H9 (cell line): ENCODE measurements at regions not wholly inside any gene's neighbourhood (a gene's known extent, or its start where the extent isn't known, plus 50 kb on each side); places are given as distances from the start of the nearest gene placed in this dataset.
"Not testable (repeated sequence)": the region's sequence is repeated elsewhere in the genome, so short reads cannot be mapped to it uniquely, and the experiment has no call there.

Experiments used
- DNase-seq: peaks from one replicate; pipeline ENCODE4 v3.0.0-alpha.2; 2017
- H2AFZ ChIP-seq: one replicate; pipeline ENCODE4 v1.6.1; 2013; ENCODE audit warnings: mild to moderate bottlenecking, low read length, control low read depth, moderate library complexity
- H2AK5ac ChIP-seq: 2 replicates; pipeline ENCODE4 v1.6.1; 2013; ENCODE audit warnings: low read length, control low read depth, mixed read lengths; ENCODE audit not compliant: insufficient read length
- H2BK120ac ChIP-seq: one replicate; pipeline ENCODE4 v1.6.1; 2013; ENCODE audit warnings: low read depth, mild to moderate bottlenecking, low read length, control low read depth, inconsistent platforms; ENCODE audit not compliant: poor library complexity, severe bottlenecking
- H2BK12ac ChIP-seq: 2 replicates; pipeline ENCODE4 v1.6.1; 2013; ENCODE audit warnings: low read length, control low read depth, mixed read lengths, low read depth; ENCODE audit not compliant: insufficient read length
- H2BK15ac ChIP-seq: 2 replicates; pipeline ENCODE4 v1.6.1; 2013; ENCODE audit warnings: low read depth, low read length, control low read depth
- H2BK20ac ChIP-seq: one replicate; pipeline ENCODE4 v1.6.1; 2013; ENCODE audit warnings: low read depth, mild to moderate bottlenecking, low read length, control low read depth, inconsistent platforms; ENCODE audit not compliant: poor library complexity, severe bottlenecking
- H2BK5ac ChIP-seq: 2 replicates; pipeline ENCODE4 v1.6.1; 2013; ENCODE audit warnings: low read length, control low read depth, mixed read lengths; ENCODE audit not compliant: insufficient read length
- H3K14ac ChIP-seq: 2 replicates; pipeline ENCODE4 v1.6.1; 2013; ENCODE audit warnings: low read length, control low read depth; ENCODE audit not compliant: insufficient read depth
- H3K18ac ChIP-seq: 2 replicates; pipeline ENCODE4 v1.6.1; 2013; ENCODE audit warnings: low read depth, mild to moderate bottlenecking, mixed read lengths, low read length, control low read depth; ENCODE audit not compliant: insufficient read length
- H3K23ac ChIP-seq: 2 replicates; pipeline ENCODE4 v1.6.1; 2013; ENCODE audit warnings: low read length, control low read depth, mixed read lengths, low read depth; ENCODE audit not compliant: insufficient read length
- H3K23me2 ChIP-seq: 2 replicates; pipeline ENCODE4 v1.6.1; 2013; ENCODE audit warnings: low read depth, mild to moderate bottlenecking, mixed read lengths, low read length, control low read depth; ENCODE audit not compliant: insufficient read length, poor library complexity, severe bottlenecking
- H3K27ac ChIP-seq: 2 replicates; pipeline ENCODE4 v1.5.1; 2013; ENCODE audit warnings: low read length, control low read depth, mixed read lengths, low read depth; ENCODE audit not compliant: insufficient read length
- H3K27me3 ChIP-seq: 2 replicates; pipeline ENCODE4 v1.6.1; 2013; ENCODE audit warnings: low read length, control low read depth, inconsistent platforms; ENCODE audit not compliant: insufficient read depth
- H3K4ac ChIP-seq: 2 replicates; pipeline ENCODE4 v1.6.1; 2013; ENCODE audit warnings: low read depth, mild to moderate bottlenecking, control low read depth, inconsistent platforms, low read length, moderate library complexity
- H3K4me1 ChIP-seq: 2 replicates; pipeline ENCODE4 v1.6.1; 2013; ENCODE audit warnings: low read length, control low read depth, inconsistent platforms; ENCODE audit not compliant: insufficient read depth
- H3K4me2 ChIP-seq: 2 replicates; pipeline ENCODE4 v1.6.1; 2013; ENCODE audit warnings: low read length, control low read depth, mixed read lengths; ENCODE audit not compliant: insufficient read length, insufficient read depth
- H3K56ac ChIP-seq: 2 replicates; pipeline ENCODE4 v1.6.1; 2013; ENCODE audit warnings: low read depth, mild to moderate bottlenecking, mixed read lengths, low read length, control low read depth; ENCODE audit not compliant: insufficient read length
- H3K79me1 ChIP-seq: 2 replicates; pipeline ENCODE4 v1.6.1; 2013; ENCODE audit warnings: low read depth, mild to moderate bottlenecking, moderate library complexity, low read length, control low read depth, inconsistent platforms; ENCODE audit not compliant: insufficient read depth, poor library complexity, severe bottlenecking
- H3K79me2 ChIP-seq: 2 replicates; pipeline ENCODE4 v1.6.1; 2013; ENCODE audit warnings: low read length, control low read depth, inconsistent platforms; ENCODE audit not compliant: insufficient read depth
- H3K9ac ChIP-seq: 2 replicates; pipeline ENCODE4 v1.6.1; 2013; ENCODE audit warnings: low read length, control low read depth, mixed read lengths; ENCODE audit not compliant: insufficient read length; ENCODE audit errors: extremely low read depth
- H3K9me3 ChIP-seq: one replicate; pipeline ENCODE4 v1.6.1; 2013; ENCODE audit warnings: low read depth, low read length, inconsistent platforms; ENCODE audit not compliant: control insufficient read depth
- H3T11ph ChIP-seq: one replicate; pipeline ENCODE4 v1.6.1; 2013; ENCODE audit warnings: mild to moderate bottlenecking, low read length, control low read depth, inconsistent platforms
- H4K20me1 ChIP-seq: one replicate; pipeline ENCODE4 v1.6.1; 2013; ENCODE audit not compliant: control insufficient read depth, insufficient read length, insufficient read depth
- H4K5ac ChIP-seq: 2 replicates; pipeline ENCODE4 v1.6.1; 2013; ENCODE audit warnings: low read depth, mild to moderate bottlenecking, mixed read lengths, low read length, control low read depth; ENCODE audit not compliant: insufficient read length
- H4K8ac ChIP-seq: replicated peaks from 2 replicates; pipeline ENCODE4 v1.6.1; 2013; ENCODE audit warnings: low read length, control low read depth, mixed read lengths, low read depth; ENCODE audit not compliant: insufficient read length
- H4K91ac ChIP-seq: 2 replicates; pipeline ENCODE4 v1.6.1; 2013; ENCODE audit warnings: low read depth, mild to moderate bottlenecking, moderate library complexity, mixed read lengths, low read length, control low read depth; ENCODE audit not compliant: insufficient read length
- H3K27ac Mint-ChIP-seq, 3 experiments: 2 replicates in 2 of 3; 3 replicates in 1 of 3; pipeline ENCODE4 v1.8.0; 2020 to 2021; ENCODE audit warnings: mixed read lengths in 3 of 3, mild to moderate bottlenecking in 1 of 3, moderate library complexity in 1 of 3
- H3K27me3 Mint-ChIP-seq: 2 replicates; pipeline ENCODE4 v1.8.0; 2021; ENCODE audit warnings: low read depth, mild to moderate bottlenecking, moderate library complexity, mixed read lengths
- H3K36me3 Mint-ChIP-seq, 3 experiments: 2 replicates in 2 of 3; 3 replicates in 1 of 3; pipeline ENCODE4 v1.8.0; 2020 to 2021; ENCODE audit warnings: low read depth in 3 of 3, mixed read lengths in 3 of 3; ENCODE audit not compliant: insufficient read depth in 1 of 3
- H3K4me1 Mint-ChIP-seq, 2 experiments: 2 replicates each; pipeline ENCODE4 v1.8.0; 2020; ENCODE audit warnings: mixed read lengths in 2 of 2
- H3K4me3 Mint-ChIP-seq, 2 experiments: 2 replicates in 1 of 2; 3 replicates in 1 of 2; pipeline ENCODE4 v1.8.0; 2020 to 2021; ENCODE audit warnings: mild to moderate bottlenecking in 2 of 2, mixed read lengths in 2 of 2, moderate library complexity in 1 of 2
- H3K9me3 Mint-ChIP-seq, 2 experiments: 2 replicates in 1 of 2; 3 replicates in 1 of 2; pipeline ENCODE4 v1.8.0; 2020; ENCODE audit warnings: mild to moderate bottlenecking in 2 of 2, mixed read lengths in 2 of 2, moderate library complexity in 1 of 2
- WGBS: extraction: QIAGEN DNeasy Blood & Tissue Kit; methylation state at CpG from one replicate; pipeline ENCODE4 v1.1.7; 2013; ENCODE audit warnings: missing lambda C conversion rate, low lambda C conversion rate, mixed read lengths; ENCODE audit not compliant: insufficient read length; ENCODE audit errors: extremely low coverage; 5-methylcytosine and 5-hydroxymethylcytosine counted together
- TF ChIP-seq, protein P1 (sequence below): fragments of 200-600 bp; sonication (generic); conservative IDR thresholded peaks from 3 replicates; pipeline ENCODE4 v1.8.0; 2021; ENCODE audit warnings: antibody characterized with exemption, mild to moderate bottlenecking

DNA sequence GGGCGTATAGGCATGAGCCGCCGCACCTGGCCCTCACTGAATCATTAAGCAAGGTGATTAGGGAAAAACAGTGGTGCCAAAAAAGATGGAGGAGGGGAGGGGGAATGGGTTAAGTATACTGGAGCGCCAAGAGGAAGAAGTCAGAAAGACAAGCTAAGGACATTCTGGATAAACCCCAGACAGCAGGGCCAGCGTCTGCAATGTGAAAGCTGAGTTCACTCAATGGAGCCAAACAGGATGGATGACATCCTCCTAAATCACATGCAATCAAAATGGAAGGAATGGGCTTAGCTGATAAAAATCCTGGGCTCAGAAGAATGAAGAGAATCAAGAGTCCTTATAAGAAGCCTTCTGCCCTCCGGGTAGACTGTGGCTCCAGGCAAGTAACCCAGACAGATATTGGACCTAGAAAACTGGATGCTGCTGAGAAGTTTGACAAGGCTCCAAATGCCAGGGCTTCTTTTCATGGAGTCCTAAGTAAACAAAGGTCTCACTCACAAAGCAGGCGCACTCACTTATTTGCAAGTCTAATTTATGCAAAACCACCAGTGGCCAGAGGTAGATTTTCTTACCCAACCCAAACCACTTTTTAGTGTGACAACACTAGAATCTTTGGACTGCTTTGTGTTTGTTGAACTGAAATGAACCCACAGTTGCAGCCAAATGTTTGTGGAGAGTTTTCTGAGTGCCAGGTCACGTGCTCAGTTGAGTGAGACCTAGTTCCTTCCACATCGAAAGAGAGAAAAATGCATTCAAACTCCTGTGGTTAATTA is 519.1 kb upstream of the AUTS2 start:
- Histone ChIP-seq H2BK15ac (no peak overlapping the region), H3K18ac (no peak overlapping the region), H3K23ac (no peak overlapping the region), H4K91ac (no peak overlapping the region), H3K4me1 (no peaks in the 10 kb centered on the region), H3K9me3 (no peaks in the 10 kb centered on the region), H3K23me2 (no peaks in the 10 kb centered on the region), H3K4ac (no peak overlapping the region), H3K79me2 (no peaks in the 10 kb centered on the region), H2BK12ac (no peak overlapping the region), H3K9ac (no peak overlapping the region), H3K56ac (no peak overlapping the region), H3K14ac (no peak overlapping the region), H4K5ac (no peak overlapping the region), H3K4me2 (no peak overlapping the region), H4K20me1 (no peaks in the 10 kb centered on the region), H4K8ac (no peak overlapping the region), H3K27ac (no peak overlapping the region), H3K79me1 (no peaks in the 10 kb centered on the region), H3T11ph (no peak overlapping the region), H3K27me3 (no peaks in the 10 kb centered on the region), H2BK5ac (no peak overlapping the region), H2AK5ac (no peak overlapping the region), H2AFZ (no peak overlapping the region), H2BK20ac (peak overlapping the region; percentile 6), H2BK120ac (no peak overlapping the region)
- H3K36me3 Mint-ChIP-seq, result peaks cover 2 to 5% (median 4%) of the 10 kb centered on the region in 3 experiments; a peak in 5 of 7 replicates
- TF ChIP-seq, protein P1, sequence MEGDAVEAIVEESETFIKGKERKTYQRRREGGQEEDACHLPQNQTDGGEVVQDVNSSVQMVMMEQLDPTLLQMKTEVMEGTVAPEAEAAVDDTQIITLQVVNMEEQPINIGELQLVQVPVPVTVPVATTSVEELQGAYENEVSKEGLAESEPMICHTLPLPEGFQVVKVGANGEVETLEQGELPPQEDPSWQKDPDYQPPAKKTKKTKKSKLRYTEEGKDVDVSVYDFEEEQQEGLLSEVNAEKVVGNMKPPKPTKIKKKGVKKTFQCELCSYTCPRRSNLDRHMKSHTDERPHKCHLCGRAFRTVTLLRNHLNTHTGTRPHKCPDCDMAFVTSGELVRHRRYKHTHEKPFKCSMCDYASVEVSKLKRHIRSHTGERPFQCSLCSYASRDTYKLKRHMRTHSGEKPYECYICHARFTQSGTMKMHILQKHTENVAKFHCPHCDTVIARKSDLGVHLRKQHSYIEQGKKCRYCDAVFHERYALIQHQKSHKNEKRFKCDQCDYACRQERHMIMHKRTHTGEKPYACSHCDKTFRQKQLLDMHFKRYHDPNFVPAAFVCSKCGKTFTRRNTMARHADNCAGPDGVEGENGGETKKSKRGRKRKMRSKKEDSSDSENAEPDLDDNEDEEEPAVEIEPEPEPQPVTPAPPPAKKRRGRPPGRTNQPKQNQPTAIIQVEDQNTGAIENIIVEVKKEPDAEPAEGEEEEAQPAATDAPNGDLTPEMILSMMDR, result no peak
- H3K9me3 Mint-ChIP-seq, result peaks cover 6 to 7% of the 10 kb centered on the region in 2 experiments; a peak in 4 of 5 replicates
- no peak overlapping the region for H3K27ac Mint-ChIP-seq
- WGBS, result no CpG with 5 or more reads among the region's 9 CpGs
- H3K4me1 Mint-ChIP-seq, result peaks cover 5 to 6% of the 10 kb centered on the region in 2 experiments
- no peak overlapping the region for H3K4me3 Mint-ChIP-seq
- H3K27me3 Mint-ChIP-seq, result peaks cover 9% of the 10 kb centered on the region
- DNase-seq, result no peak

DNA sequence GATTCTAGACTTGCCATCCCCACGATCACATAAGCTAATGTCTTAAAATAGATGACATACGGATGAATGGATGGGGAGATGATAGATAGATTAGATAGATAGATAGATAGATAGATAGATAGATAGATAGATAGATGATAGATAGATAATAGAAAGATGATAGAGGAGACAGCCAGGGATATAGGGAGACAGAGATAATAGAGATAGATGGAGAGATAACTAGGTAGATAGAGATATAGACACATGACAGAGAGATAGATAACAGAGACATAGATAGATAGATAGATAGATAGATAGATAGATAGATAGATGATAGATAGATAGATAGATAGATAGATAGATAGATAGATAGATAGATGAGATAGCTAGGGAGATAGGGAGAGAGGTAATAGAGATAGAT is 511.0 kb upstream of the AUTS2 start:
- H3K4ac ChIP-seq, H4K5ac ChIP-seq, H3K79me1 ChIP-seq, H3K4me1 ChIP-seq, H3K36me3 Mint-ChIP-seq, H3K9me3 Mint-ChIP-seq, H3K79me2 ChIP-seq, H3K4me3 Mint-ChIP-seq, H3K9ac ChIP-seq, H2BK12ac ChIP-seq, H3K18ac ChIP-seq, H3K27me3 Mint-ChIP-seq, H3K56ac ChIP-seq, H3K14ac ChIP-seq, H3T11ph ChIP-seq, H3K27ac Mint-ChIP-seq, H4K91ac ChIP-seq, H2AFZ ChIP-seq, H3K9me3 ChIP-seq, H3K27me3 ChIP-seq, H3K4me2 ChIP-seq, H3K23ac ChIP-seq, H2BK120ac ChIP-seq, H2BK20ac ChIP-seq, H4K20me1 ChIP-seq, H4K8ac ChIP-seq, H2BK5ac ChIP-seq, H2BK15ac ChIP-seq, H2AK5ac ChIP-seq, DNase-seq, H3K23me2 ChIP-seq, H3K27ac ChIP-seq, H3K4me1 Mint-ChIP-seq: not testable (repeated sequence)
- WGBS, result 100% methylated on average over 1 of the region's 2 CpGs
